H4 (cell line): ENCODE measurements at regions not wholly inside any gene's neighbourhood (a gene's known extent, or its start where the extent isn't known, plus 50 kb on each side); places are given as distances from the start of the nearest gene placed in this dataset.

ENCODE experiments used
- DNase-seq: peaks from one replicate; pipeline ENCODE4 v3.0.0-alpha.2; 2015; ENCODE audit warnings: low spot score

DNA sequence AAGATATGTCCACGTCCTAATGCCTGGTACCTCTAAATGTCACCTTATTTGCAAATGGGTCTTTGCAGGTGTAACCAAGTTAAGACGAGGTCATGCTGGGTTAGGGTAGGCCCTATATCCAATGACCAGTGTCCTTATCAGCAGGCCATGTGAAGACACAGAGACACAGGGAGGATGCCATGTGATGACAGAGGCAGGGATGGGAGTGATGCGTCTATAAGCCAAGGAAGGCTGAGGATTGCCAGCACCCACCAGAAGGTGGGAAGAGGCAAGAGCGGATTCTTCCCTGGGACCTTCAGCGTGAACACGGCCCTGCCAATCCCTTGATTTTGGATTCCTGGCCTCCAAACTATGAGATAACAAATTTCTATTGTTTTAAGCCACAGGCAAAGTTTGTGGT is 123.4 kb upstream of the CXCL14 start:
- no peak for DNase-seq

DNA sequence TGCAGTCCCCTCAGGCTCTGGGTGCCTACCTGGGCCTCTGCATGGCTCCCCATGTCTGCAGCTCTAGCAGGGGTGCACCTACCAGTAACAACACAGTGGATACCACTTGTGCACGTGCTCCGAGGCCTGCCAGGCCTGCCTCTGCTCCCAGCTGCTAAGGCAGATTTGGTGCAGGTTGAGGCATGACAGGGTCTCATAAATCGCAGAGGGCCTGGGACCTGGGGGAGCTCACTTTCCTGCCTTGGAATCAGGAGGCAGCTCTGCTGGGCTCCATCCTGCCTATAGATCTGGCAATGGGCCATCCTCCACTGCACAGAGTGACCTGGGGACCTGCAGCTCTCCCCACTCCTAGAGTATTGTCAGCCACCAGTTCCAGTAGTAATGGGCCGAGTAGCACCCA is 121.9 kb upstream of the CXCL14 start:
- DNase-seq: no peak

DNA sequence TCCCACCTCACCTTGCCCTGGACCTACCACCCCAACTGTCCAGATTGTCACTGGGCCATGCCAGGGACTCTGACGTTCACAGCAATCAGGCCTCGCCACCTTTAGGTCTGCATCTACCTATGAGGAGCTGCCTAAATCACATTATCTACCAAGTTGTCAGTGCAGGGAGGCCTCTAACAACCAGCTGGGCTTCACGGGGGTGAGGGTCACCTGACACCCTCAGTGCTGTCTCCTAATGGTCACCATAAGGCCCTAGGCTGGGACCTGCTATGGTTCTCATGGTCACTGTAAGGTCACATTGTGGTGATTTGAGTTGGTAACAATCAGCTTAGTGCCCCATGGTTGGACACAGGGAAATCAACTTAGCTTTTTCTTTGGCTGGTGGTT is 119.2 kb upstream of the CXCL14 start:
- no peak for DNase-seq

DNA sequence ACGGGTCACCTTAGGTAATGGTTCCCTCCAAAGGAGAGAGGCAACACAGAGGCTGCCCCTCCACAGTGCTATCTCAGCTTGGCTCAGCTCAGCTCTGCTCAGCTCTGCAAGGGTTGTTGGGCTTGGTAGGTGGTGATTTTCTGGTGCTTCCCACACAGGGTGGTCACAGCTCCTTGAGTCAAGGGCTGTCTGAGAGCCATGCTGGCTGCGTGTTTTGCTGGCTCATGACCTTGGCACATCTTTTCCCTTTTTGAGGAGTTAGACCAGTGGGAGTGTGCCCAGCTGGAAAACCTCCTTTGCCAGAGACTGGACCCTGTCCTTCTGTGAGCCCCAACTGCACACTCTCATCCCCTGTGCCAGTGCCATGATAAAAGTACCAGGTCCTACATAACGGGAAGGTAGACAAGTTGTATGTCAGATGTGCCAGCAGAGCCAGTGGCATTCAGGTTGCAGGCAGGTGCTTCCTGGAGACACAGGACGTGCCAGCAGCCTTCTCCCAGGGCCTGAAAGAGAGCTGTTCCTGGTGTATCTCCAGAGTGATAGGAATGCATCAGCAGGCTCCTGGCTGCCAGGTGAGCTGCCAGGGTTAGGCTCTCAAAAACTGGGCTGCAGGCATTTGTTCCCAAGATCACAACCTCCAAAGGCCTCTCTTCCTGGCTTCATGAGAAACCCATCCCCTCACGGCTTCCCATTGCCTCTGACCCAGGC is 118.6 kb upstream of the CXCL14 start:
- DNase-seq: no peak

DNA sequence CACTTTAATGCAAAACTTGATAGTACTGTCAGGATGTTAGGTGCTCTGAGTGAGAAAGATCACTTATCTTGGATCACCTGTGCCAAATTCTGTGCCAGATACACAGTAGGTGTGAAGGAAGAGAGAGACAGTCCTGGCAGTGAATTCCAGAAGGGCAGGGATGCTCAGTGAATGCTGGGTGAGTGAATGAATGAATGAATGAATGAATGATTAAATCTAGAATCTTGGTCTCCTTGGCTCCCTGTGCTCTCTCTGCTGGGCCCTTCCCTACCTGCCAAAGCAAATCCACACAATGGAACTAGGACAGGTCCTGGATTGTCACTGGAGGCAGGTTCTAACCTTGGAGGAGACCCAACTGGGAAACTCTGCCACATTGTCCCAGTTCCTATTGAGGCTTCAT is 117.5 kb upstream of the CXCL14 start:
- no peak for DNase-seq

DNA sequence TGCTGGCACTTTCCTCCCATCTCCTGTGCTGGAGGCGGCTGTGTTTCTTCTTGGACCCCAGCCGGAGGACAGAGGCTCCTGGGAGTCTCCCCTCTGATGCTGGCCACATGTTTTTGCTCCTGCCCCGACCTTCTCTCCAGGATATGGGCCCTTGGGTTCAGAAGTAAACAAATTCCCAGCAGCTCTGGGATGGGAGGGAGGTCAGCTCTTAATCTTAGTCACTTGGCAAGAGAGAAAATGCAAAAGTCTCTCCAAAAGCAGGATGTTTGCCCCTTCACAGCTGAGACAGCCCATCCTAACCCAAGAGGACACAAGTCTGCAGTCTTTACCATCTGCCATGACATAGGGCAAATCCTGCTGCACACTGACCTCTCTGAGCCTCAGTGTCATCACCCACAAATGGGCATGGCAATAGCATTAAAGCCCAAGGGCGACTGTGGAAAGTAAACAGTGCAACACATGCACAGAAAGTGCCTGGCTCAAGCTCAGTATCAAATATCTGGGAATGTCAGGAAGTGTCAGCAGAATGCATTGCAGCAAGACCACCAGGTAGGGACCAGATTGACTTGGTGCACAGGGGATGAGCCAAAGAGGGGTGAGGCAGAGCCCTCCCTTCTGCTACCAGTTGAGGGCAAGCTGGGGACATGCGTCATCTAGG is 117.0 kb upstream of the CXCL14 start:
- DNase-seq: no peak

DNA sequence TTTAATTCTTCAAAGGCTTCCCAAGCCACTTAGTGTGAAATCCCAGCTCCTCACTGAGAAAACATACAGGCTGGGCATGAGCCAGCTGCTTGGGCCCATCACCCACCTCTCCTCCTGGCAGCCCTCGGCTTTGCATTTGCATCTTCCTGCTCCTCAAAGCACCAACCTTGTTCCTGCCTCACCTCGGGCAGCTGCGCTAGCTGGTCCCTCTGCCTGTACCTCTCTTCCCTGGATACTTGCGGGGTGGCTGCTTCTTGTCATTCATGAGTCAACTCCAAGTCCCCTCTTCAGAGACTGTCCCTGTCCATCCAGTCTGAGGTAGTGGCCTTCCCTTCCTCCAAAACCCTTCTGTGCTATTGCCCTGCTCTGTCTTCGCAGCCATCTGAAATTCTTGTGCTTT is 116.1 kb upstream of the CXCL14 start:
- no peak for DNase-seq

DNA sequence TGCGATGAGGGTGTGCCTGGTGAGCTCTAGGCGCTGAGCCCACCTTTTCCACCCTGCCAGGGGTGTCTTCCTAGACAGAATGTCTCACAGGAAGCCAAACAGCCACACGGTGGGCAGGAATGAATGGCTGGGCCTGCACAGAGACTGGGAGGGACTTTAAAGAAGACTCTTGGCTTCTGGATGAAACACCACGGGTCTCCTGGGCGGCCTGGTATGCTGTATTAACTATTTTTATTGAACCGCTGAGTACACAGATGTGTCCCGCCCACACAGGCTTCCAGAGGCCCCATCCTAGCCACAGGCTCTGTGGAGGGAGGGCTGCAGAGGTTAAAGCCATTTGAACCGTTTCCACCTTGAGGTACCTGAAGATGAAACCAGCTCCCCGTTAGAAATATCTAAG is 115.2 kb upstream of the CXCL14 start:
- DNase-seq: no peak

DNA sequence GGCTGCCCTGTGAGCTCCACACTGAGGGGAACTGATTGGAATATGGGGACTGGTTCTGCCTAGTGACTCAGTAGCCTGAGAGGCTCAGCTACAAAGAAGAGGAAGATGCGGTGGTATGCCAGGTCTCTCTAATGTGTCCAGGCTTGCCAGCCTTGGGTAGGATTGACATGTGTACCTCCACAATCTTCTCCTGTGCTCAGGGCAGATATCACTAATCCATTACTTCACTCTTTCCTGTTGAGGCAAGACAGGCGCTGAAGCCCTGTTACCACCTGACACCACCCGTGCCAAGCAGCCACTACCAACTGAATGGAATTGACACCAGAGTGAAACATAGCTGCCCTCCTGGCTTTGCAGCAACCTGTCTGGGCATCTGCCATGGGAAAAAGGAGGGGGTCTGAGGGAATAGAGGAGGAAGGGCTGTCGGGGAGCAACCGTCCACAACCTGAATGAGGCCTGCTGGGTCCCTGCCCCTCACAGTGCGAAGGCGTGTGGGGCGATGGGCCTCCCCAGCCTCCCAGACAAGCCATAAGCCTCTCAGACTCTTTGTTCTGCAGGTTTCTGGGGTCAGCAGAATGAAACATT is 114.7 kb upstream of the CXCL14 start:
- no peak for DNase-seq

DNA sequence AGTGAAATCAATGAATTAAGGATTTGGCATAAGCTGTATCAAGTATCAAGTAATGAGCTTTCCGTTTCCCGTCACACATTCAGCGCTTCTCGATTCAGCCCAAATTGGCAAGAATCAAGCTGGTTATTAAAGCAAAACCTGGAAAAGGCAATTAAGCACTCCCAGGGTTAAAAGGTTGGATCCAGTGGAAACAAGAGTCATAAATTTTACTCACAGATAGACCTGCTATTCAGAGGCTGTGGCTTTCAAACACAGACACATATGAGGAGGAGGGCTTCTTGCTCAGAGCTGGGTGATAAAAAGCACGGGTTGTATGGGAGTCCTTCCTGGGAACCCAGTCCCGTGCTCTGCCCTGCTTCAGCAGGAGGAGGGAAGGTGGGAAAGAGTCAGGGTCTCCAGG is 112.3 kb upstream of the CXCL14 start:
- no peak for DNase-seq

DNA sequence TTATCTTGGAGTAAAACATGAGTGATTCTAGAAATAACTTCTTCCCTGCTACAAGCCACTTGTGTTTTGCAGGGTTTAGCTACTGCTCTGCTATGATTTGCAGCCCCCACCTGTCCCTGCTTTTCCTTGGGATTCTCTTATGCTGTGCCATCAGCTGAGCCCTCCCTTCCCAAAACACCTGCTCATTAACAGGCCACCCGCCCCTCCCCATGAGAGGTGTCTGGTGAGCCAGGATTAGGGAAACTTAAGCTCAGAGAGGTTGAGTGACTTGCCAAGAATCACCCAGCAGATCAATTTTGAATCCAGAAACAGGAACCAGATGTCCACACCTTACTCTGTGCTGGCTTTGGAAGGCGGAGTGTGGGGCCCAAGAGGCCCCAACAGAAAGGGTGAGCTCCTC is 111.7 kb upstream of the CXCL14 start:
- no peak for DNase-seq

DNA sequence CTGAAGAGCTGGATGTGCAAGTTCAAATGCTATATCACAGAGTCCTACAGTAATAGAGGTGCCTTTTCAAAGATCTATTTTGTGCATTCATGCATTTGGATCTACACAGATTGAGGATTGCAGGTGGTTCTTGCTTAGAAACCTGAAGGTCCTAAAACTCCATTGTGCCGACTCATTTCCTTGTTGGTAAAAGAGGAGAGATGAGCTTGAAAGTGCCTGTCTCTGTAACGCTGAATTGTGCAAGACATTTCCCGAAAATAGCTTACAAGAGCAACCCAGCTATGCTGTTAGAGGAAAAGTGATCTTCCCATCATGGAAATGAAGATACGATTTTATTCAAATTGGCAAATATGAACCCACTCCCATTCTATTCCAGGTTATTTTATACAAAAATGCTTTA is 110.7 kb upstream of the CXCL14 start:
- no peak for DNase-seq

DNA sequence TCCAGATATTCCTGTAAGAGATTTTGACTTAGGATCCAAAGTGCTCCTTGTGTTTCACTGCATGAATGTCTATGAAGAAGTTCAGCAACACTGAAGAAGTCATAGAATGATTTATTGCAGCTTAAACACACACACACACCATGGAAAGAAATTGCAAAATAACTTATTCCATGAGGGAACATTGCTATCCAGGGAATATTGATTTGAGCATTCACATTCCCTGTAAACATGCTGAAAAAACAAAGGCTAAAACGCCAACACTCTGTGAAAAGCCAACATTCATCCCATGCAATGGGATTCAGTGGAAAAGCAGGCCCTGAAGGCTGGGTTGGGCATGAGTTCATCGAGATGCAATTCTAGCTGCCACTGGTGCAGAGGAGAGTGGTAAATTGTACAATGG is 109.6 kb upstream of the CXCL14 start:
- DNase-seq: no peak

DNA sequence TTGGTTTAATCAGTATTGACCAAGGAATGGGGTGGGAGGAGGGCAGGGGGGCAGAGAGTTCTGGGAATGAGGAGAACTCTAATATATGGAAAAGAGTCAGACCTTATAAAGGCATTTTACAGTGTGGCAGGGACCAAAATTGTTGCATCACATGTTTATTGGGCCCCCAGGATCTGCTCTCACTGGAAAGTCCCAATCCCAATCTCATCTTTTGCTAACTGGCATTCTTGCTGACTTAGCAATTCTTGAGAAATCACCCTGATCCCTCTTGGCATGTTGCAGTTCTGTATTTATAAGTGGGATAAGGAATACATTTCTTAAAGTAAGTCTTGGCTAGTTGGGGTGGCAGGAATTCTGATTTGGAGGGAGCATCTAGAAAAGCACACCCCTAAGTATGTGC is 104.4 kb upstream of the CXCL14 start:
- no peak for DNase-seq

DNA sequence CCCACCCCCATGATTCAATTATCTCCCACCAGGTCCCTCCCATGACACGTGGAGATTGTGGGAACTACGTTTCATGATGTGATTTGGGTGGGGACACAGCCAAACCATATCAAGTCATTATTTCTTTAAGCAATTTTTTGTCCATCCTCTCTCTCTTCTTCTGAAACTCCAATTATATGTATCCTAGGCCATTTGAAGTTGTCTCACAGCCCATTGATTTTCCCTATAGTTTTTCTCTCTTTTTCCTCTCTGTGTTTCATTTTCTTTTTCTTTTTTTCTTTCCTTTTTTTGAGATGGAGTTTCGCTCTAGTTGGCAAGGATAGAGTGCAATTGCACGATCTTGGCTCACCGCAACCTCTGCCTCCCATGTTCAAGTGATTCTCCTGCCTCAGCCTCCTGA is 101.9 kb upstream of the CXCL14 start:
- DNase-seq: no peak

DNA sequence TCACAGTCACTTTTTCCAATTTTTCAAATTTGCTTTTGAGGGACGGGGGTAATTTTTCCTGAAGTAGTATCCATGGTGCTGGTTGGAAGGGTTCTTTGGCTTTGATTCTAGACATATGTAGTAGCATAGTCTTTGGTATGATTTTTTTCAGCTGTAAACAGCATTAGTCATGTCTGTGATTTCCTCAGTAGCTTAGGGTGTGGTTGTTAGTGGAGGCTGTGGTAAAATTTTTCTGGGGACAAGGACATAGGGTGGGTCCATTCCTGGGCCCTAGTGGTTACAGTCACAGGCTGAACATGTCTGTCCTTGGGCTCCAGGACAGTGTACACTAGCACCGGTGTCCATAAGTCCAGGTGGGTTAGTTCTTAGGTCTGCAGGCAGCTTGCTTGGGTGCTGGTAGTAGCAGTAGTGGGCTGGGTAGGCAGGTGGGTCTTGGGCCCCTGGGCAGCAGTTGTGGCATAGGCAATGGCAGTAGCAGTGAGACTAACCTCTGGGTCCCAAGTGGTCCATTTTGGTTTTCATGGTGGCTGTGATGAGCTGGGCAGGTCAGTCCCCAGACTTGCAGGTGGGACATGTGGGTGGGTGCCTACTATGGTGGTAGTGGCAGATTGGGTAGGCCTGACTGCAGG is 100.0 kb upstream of the CXCL14 start:
- DNase-seq: no peak

DNA sequence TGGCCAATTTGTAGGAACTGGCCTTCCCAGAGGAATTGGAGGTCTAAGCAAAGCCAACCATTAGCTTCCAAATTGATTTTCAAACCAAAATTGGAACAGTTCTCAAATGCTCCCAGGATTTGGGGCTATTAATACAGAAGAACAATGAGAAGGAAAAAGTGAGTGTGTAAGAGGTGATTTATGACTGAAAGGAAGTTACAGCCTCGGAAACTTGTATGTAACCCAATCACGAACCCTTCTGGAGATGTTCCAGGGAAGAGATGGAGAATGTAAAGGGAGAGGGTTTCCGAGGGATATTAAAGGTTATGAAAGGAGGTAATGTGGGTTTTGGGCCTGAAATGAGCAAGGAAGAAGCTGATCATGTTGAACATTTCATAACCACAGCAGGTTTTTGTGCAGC is 93.2 kb upstream of the CXCL14 start:
- DNase-seq: no peak

DNA sequence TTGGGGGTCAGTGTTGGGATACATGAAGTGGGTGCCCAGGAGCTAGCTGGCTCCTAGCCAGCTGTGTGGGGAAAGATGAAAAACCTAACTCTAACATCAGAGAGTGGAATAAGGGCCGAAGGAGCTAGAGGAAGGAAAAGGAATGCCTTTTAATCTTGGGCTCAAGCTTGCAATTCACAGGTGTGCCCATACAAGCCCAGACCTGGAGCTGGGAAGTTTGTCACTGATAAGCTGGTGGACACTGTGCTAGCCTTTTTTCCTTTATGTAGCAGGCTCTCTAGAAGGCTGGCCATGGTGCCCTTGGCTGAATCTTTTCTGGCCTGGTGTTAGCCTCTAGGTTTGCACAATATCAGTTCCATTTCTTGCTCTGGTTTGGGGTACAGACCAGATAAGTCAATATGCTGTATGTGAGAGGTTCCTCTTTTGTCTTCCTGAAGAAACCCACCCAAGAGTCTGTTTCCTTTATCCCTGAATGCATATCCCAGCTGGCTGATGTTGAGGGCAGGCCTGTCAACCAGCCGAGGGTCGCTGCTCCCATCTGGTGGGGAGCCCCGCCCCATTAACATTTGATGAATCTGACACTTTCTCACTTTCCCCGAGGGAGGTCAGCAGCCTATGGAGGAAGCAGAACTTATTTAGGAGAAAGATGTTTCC is 92.4 kb upstream of the CXCL14 start:
- no peak for DNase-seq

DNA sequence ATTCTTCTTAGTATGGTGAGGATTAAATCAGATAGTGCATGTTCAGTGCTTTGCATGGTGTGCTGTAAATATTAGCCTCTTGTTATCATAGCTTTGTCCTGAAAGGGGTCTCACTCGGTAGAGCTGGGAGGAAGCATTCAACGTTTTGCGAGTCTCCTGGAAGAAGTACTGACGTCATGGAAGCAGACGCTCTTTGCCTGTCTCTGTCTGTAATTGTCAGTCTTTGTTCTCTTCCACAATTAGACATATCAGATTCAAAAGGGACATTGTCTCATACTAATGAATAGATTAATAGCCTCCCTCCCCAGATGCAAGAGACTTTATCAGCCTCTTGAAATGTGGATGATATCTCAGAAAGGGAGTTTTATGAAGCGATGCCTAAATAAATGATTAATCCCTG is 91.8 kb upstream of the CXCL14 start:
- DNase-seq: no peak

DNA sequence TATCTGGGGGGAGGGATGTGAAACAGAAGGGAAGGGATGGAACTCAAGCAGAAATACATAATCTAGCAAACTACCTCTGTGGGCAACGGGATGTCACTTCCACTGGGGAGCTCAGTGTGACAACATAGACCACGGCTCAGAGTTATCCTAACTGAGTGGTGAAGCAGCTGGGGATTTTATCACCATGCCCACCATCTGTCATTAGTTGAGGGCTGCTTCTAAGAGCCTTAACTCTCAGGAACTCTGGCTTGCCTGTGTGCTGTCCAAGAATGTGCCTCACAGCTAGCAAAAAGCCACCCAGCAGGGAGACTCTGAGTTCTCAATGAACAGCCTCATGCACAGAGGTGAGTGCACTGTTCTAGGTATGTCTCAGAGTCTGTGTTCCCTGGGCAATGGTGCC is 90.6 kb upstream of the CXCL14 start:
- no peak for DNase-seq

DNA sequence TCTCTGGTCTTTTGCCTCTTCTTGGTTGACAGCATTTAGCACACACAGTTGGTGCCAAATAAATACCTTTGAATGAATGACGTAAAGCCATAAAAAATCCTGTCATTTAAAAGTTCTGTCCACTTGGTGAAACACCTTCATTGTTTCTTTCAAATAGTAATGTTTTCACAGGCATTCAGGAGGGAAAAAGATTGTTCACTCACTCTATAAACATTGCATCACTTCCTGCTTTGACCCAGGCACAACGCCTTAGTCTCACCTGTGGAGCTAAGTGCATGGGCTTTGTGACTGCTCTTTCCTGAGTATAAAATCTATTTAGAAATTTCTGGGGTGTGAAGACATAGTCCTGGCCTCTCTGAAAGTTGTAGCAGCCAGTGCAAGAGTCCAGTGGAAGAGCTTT is 88.9 kb upstream of the CXCL14 start:
- no peak for DNase-seq

DNA sequence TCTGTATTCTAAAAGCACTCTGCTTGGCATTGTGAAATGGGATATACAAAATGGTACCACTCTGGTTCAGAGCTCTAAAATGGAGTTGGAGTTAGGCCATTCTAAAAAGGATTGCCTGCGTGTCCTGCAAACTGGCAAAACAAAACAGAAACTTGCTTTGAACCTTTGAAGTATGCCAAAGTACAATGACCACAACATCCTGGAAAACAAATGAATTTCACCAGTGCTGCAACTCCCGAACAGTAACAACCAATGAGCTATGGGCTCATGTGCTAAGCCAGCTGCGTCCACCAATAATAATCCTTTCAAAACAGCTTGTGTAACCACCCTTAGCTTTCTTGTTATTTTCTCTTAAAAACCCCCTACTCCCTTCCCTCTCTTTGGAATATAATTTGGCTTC is 88.4 kb upstream of the CXCL14 start:
- DNase-seq: no peak

DNA sequence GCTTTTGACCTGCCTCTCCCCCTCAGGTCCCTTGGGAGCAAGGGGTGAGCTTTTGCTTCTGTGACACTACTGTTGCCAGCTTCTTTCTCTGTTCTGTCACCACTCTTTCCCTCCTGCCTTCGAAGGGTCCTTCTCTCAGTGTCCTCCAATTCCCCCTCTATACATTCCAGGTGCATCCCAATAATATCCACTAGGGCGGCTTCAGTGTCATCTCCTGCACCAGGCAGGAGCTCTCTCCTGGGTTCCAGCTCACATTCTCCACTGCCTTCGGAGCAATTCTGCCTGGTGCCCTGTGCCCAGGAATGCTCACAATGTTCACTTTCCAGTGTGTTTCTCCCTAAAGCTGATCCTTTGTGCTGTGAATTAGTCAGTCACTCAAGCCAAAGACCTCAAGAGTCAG is 83.9 kb upstream of the CXCL14 start:
- no peak for DNase-seq
